Osteocyte (in vitro differentiated cells): ENCODE measurements at regions not wholly inside any gene's neighbourhood (a gene's known extent, or its start where the extent isn't known, plus 50 kb on each side); places are given as distances from the start of the nearest gene placed in this dataset.
"Not testable (repeated sequence)": the region's sequence is repeated elsewhere in the genome, so short reads cannot be mapped to it uniquely, and the experiment has no call there.

Experiments used
- DNase-seq: peaks from one replicate; pipeline ENCODE4 v3.0.0; 2021; ENCODE audit warnings: mixed read lengths; ENCODE audit not compliant: unreplicated experiment; ENCODE audit errors: extremely low spot score
- H3K27ac Mint-ChIP-seq: one replicate; pipeline ENCODE4 v1.8.0; 2021; ENCODE audit warnings: mild to moderate bottlenecking, mixed read lengths; ENCODE audit not compliant: unreplicated experiment
- H3K27me3 Mint-ChIP-seq: one replicate; pipeline ENCODE4 v1.8.0; 2021; ENCODE audit warnings: mixed read lengths; ENCODE audit not compliant: unreplicated experiment
- H3K36me3 Mint-ChIP-seq: one replicate; pipeline ENCODE4 v1.8.0; 2021; ENCODE audit warnings: mixed read lengths; ENCODE audit not compliant: unreplicated experiment
- H3K4me1 Mint-ChIP-seq: one replicate; pipeline ENCODE4 v1.8.0; 2021; ENCODE audit warnings: mixed read lengths; ENCODE audit not compliant: unreplicated experiment
- H3K4me3 Mint-ChIP-seq: one replicate; pipeline ENCODE4 v1.8.0; 2021; ENCODE audit warnings: mild to moderate bottlenecking, moderate library complexity, mixed read lengths; ENCODE audit not compliant: unreplicated experiment
- H3K9me3 Mint-ChIP-seq: one replicate; pipeline ENCODE4 v1.8.0; 2021; ENCODE audit warnings: mixed read lengths; ENCODE audit not compliant: unreplicated experiment
- TF ChIP-seq, protein P1 (sequence below): fragments of 200-600 bp; sonication (generic); IDR thresholded peaks from 2 replicates; pipeline ENCODE4 v1.5.0; 2021; ENCODE audit warnings: antibody characterized with exemption, mild to moderate bottlenecking, moderate library complexity

DNA sequence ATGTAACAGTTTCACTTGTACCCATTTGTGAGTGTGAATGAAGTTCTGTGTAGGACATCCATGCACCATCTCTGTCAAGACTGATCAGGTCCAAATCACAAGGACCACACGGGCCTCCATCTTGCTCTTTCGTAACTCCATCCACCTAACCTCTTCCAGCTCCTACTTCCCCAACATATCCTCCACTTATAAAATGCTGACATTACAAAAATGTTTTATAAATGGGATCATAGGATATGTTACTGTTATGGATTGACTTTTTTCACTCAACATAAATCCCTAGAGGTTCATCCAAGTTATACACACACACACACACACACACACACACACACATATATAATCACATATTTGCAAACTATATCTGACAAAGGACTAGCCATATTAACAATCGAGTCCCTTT is 476.8 kb downstream of the ZNF516 start:
- no peaks in the 10 kb centered on the region for H3K36me3 Mint-ChIP-seq
- no peaks in the 10 kb centered on the region for H3K4me1 Mint-ChIP-seq
- peaks cover 48% of the 10 kb centered on the region for H3K9me3 Mint-ChIP-seq
- no peak overlapping the region for H3K4me3 Mint-ChIP-seq
- DNase-seq = no peak
- H3K27ac Mint-ChIP-seq = no peak overlapping the region
- TF ChIP-seq, protein P1, sequence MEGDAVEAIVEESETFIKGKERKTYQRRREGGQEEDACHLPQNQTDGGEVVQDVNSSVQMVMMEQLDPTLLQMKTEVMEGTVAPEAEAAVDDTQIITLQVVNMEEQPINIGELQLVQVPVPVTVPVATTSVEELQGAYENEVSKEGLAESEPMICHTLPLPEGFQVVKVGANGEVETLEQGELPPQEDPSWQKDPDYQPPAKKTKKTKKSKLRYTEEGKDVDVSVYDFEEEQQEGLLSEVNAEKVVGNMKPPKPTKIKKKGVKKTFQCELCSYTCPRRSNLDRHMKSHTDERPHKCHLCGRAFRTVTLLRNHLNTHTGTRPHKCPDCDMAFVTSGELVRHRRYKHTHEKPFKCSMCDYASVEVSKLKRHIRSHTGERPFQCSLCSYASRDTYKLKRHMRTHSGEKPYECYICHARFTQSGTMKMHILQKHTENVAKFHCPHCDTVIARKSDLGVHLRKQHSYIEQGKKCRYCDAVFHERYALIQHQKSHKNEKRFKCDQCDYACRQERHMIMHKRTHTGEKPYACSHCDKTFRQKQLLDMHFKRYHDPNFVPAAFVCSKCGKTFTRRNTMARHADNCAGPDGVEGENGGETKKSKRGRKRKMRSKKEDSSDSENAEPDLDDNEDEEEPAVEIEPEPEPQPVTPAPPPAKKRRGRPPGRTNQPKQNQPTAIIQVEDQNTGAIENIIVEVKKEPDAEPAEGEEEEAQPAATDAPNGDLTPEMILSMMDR = no peak
- H3K27me3 Mint-ChIP-seq = no peaks in the 10 kb centered on the region

DNA sequence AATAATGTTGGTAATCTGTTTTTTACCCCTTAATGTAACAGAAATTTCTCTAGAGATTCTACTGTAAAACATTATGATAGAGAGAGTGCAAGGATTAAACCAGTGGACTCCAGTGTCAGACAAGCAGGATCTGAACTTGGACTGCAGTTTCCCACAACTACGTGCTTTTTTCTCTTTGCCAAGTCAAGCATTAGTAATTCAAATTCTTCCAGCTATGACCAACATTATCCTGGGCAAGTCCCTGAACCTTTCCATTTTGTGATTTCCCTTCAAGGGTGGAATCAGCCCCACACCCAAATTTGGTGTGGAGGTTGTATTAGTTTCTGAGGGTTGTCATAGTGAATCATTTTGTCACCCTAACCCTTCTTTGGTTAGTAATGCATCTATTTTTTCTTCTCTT is 482.0 kb downstream of the ZNF516 start:
- Mint-ChIP-seq H3K4me1 (no peaks in the 10 kb centered on the region), H3K36me3 (no peaks in the 10 kb centered on the region), H3K27ac (no peak overlapping the region), H3K27me3 (no peaks in the 10 kb centered on the region), H3K4me3 (no peak overlapping the region), H3K9me3 (peaks cover 51% of the 10 kb centered on the region)
- TF ChIP-seq, protein P1 = no peak
- DNase-seq = no peak

DNA sequence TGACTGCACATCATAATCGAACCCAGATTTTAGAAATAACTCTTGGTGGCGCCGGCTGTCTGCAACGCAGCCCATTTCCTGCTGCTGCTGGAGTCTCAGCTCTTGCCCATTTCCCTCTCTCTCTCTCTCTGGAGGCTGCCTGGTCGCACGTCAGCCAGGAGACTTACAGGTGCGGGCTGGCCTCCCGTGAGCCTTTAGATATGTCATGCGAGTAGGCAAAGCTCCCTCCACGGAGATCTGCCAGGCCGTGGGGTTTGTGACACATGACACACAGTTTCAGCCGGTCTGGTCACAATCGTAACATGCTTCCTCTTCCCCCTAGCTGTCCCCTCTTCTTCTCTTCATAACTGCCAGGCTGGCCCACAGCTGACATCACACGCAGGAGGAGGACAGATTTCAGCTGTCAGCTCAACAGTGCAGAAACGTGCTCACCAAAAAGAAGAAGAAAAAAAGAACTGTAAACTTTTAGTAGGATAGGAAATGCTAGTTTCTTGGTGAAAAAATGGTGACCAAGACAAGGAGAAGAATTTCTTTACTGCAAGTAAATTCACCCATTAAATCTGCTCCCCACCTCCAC is 489.3 kb downstream of the ZNF516 start:
- Mint-ChIP-seq H3K36me3 (no peaks in the 10 kb centered on the region), H3K27ac (no peak overlapping the region), H3K27me3 (no peaks in the 10 kb centered on the region), H3K4me3 (no peak overlapping the region), H3K4me1 (no peaks in the 10 kb centered on the region), H3K9me3 (peaks cover 42% of the 10 kb centered on the region)
- no peak for DNase-seq
- TF ChIP-seq, protein P1 = no peak

DNA sequence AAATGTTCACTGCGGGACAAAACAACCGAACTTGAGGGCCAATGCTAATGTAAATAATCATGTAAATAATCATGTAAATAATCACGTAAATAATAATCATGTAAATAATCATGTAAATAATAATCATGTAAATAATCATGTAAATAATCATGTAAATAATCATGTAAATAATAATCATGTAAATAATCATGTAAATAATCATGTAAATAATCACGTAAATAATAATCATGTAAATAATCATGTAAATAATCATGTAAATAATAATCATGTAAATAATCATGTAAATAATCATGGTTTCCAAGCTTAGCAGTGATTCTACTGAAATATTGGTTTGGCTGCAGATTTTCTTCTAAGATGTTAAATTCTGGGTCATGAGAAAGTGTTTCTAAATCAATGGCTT is 507.1 kb downstream of the ZNF516 start:
- H3K27ac Mint-ChIP-seq, H3K4me3 Mint-ChIP-seq, DNase-seq, H3K4me1 Mint-ChIP-seq, H3K27me3 Mint-ChIP-seq, H3K36me3 Mint-ChIP-seq: not testable (repeated sequence)
- peaks cover 55% of the 10 kb centered on the region for H3K9me3 Mint-ChIP-seq

DNA sequence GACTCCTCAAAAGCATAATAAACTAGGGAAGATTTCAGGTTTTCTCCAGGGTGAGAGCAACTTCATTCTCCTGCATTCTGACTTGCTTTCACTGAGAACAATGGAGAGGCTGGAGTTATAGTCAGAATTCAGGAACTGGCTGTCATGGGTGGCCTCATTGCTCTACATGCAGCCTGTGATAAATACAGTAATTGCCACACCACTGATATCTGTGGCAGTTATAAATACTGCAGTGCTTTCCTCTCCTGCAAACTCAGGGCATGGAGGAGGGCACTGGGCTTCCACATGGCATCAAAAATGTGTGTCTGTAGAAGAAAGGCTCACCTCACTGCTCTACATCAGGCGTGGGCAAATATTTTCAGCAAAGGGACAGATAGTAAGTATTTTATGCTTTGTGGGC is 510.2 kb downstream of the ZNF516 start:
- Mint-ChIP-seq H3K9me3 (peaks cover 31% of the 10 kb centered on the region), H3K4me3 (no peak overlapping the region), H3K27me3 (no peaks in the 10 kb centered on the region), H3K27ac (no peak overlapping the region), H3K4me1 (no peaks in the 10 kb centered on the region), H3K36me3 (no peaks in the 10 kb centered on the region)
- no peak for DNase-seq
- TF ChIP-seq, protein P1 = no peak

DNA sequence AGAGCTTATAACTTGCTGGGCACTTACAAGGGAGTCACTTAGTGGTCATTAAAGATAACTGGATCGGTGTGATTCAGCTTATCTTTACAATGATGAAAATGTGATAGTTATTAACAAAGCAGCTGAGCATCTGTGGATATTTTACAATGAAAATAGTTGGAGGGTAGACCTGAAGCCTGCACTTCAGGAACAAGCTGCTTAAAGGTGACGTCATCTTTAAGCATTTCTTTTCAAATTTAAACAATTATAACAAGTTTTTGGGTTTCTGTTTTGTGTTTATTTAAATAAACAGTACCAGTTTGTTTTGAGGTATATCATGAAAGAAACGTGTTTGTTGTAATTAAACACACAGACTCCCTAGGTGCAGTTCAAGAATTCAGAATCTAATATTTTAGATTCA is 513.9 kb downstream of the ZNF516 start:
- Mint-ChIP-seq H3K36me3 (no peaks in the 10 kb centered on the region), H3K27ac (no peak overlapping the region), H3K9me3 (peaks cover 27% of the 10 kb centered on the region), H3K27me3 (no peaks in the 10 kb centered on the region), H3K4me1 (no peaks in the 10 kb centered on the region), H3K4me3 (no peak overlapping the region)
- DNase-seq = no peak
- TF ChIP-seq, protein P1 = no peak
